Fibroblast of mammary gland (primary cell): ENCODE measurements at regions not wholly inside any gene's neighbourhood (a gene's known extent, or its start where the extent isn't known, plus 50 kb on each side); places are given as distances from the start of the nearest gene placed in this dataset.
A peak's percentile ranks its signal among the peaks of the same experiment; 100 is the strongest.

ENCODE experiments used
- DNase-seq: peaks from one replicate; pipeline ENCODE4 v3.0.0-alpha.2; 2010; ENCODE audit warnings: low read depth
- H3K4me3 ChIP-seq: 2 replicates; pipeline ENCODE4 v1.5.1; 2011; ENCODE audit warnings: low read depth, mild to moderate bottlenecking, low read length, moderate library complexity; ENCODE audit not compliant: control insufficient read depth
- CTCF ChIP-seq: conservative IDR thresholded peaks from 2 replicates; pipeline ENCODE4 v1.5.1; 2011; ENCODE audit warnings: low read depth, low read length, inconsistent platforms; ENCODE audit not compliant: control insufficient read depth, insufficient read depth

GRCh38 chr13:87129602-87130300 lies 541.4 kb upstream of the SLITRK5 start:
- no peak for TF ChIP-seq CTCF
- H3K4me3 ChIP-seq: no peak overlapping the region
- peak; percentile 27 for DNase-seq

- TF ChIP-seq CTCF: no peak
- H3K4me3 ChIP-seq: no peak overlapping the region
- DNase-seq: no peak
These were observed 540.7 kb upstream of the SLITRK5 start for GRCh38 chr13:87130423-87130822.

GRCh38 chr13:87131611-87132010 lies 539.6 kb upstream of the SLITRK5 start:
- no peak for TF ChIP-seq CTCF

GRCh38 chr13:87138866-87139265 lies 532.3 kb upstream of the SLITRK5 start:
- H3K4me3 ChIP-seq: no peak overlapping the region
- no peak for DNase-seq
- no peak for TF ChIP-seq CTCF

More at GRCh38 chr13:87131611-87132010, 539.6 kb upstream of the SLITRK5 start:
- no peak for DNase-seq
- no peak overlapping the region for H3K4me3 ChIP-seq

GRCh38 chr13:87147076-87147475 lies 524.1 kb upstream of the SLITRK5 start:
- TF ChIP-seq CTCF: no peak
- DNase-seq: peak; percentile 69
- no peak overlapping the region for H3K4me3 ChIP-seq

- TF ChIP-seq CTCF: no peak
- DNase-seq: no peak
- no peak overlapping the region for H3K4me3 ChIP-seq
These were observed 517.8 kb upstream of the SLITRK5 start for GRCh38 chr13:87153371-87153770.
